ENCODE measurements at regions not wholly inside any gene's neighbourhood (a gene's known extent, or its start where the extent isn't known, plus 50 kb on each side); places are given as distances from the start of the nearest gene placed in this dataset.

GRCh38 chr12:125376422-125376821, 311.2 kb downstream of the AACS start:
- no peak for DNase-seq

DNA sequence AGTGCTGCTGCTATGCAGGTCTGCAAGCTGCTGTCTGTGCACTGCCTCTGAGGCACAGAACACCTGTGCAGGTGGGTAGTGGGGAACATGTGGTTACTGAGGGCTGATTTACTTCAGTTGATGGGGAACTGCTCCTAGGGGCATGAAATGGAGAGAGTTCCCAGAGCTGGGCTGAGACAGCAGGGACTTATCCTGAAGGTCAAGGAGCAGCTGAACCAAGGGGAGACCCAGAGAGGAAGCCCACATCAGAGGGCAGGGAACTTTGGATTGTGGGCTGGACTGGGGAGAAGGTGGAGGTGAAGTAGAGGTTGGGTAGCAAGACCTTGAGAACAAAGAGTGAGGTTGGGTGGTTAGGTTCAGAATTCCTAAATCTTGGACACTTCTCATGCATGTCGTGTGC, 311.9 kb downstream of the AACS start:
- DNase-seq = no peak

DNA sequence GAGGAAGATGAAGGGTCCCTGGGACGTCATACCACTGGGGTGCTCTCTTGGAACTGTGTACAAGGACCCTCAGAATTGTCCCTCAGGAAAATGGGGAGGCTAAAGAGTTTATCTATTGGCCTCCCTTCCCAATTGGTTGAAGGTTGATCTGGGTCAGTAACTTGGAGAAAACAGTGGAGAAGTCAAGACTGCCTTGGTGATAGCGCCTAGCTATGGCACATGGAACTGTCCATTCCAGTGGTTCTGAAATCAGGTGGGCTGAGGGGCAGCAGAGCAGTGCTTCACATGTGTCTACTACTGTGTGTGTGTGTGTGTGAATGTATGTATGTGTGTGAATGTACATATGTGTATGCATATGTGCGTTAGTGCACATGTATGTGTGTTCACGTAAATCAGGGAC, 316.1 kb downstream of the AACS start:
- DNase-seq = no peak

DNA sequence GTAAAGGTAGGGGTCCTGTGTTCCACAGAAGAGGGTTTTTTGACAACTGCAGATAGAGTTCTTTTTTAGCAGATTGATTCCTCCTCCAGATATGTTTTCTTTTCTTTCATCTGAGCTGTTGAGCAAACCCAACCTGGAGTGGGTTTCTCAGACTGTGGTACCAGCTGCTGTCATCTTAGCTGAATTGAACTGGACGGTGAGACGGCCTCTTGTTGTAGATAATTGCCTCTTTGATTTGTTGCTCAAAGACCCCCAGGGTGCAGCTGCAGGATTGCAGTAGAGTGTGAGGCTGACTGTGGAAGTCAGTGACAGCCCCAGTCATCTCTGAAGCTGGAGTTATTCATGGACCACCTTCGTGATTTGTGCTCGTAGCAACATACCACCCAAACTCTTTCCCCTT, 317.7 kb downstream of the AACS start:
- DNase-seq = no peak

GRCh38 chr12:125386652-125387051, 321.4 kb downstream of the AACS start:
- no peak for DNase-seq

DNA sequence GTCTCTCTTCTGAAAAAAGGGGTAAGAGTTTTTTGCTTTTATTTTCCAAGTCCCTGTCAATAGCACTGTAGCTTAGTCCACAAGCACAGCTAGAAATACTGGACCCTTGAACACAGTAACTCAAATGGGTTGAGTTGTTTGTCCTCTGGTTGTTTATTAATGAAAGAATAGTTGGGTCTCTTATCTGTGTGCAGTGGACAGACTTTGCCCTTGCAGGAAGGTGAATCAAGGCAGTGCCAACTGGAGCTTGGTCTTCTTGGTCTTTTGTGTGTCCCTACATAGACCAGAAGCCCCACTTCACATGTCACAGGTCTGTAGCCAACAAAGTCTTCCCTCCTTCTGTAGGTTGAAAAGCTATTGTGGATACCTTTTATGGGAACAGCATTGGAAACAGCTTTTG, 322.0 kb downstream of the AACS start:
- DNase-seq = no peak

DNA sequence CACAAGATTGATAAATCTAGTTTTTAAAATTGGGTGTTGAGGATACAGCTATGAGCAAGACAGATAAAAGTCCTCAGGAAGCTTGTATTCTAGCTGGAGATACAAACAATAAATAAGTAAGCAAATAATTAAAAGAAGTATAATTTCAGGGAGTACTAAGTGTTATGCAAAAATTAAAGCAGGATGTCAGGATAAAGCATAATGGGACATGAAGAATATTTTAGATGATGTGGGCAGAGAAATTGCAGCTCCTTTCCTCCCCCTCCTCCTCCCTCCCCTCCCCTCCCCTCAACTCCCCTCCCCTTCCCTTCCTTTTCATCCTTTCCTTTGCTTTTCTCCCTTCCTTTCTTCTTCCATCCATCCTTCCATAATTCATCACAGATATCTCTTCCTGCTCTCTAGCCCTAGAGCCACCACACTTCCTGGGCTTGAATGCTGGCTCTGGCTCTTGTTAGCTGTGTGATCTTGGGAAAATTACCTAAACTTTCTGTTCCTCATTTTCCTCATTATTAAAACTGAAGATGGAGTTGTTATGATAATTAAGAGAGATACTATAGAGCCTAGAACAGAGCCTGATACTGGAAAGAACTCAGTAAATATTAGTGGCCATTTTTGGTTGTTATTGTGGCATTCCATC, 323.9 kb downstream of the AACS start:
- no peak for DNase-seq

GRCh38 chr12:125393569-125393968, 328.3 kb downstream of the AACS start:
- DNase-seq = no peak

DNA sequence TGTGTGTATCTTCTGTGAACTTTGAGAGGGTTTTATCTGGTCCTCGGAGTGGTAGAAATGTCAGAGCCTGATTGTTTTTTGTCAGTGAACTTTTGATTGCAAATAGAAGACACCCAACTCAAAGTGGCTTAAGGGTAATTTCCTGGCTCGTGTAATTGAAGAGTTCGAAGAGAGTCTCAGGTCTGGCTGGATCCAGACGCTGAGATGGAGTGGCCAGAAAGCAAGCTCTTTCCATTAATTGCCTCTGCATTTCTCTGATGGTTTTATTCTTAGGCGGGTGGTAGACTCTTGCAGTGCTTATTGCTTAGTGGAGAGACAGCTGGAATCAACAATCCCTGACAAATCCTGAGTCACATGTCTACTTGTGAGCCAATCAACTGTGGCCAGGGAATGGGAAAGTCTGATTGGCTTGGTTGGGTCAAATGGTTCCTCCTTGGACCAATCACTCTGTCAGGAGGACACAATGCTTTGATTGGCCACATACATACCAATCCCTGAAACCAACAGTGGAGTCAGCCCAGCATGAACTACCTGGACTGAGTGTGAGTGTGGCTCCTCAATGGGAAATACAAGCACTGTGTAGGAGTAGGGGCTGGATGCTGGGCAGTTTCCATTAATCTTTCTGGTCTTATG, 330.5 kb downstream of the AACS start:
- no peak for DNase-seq

DNA sequence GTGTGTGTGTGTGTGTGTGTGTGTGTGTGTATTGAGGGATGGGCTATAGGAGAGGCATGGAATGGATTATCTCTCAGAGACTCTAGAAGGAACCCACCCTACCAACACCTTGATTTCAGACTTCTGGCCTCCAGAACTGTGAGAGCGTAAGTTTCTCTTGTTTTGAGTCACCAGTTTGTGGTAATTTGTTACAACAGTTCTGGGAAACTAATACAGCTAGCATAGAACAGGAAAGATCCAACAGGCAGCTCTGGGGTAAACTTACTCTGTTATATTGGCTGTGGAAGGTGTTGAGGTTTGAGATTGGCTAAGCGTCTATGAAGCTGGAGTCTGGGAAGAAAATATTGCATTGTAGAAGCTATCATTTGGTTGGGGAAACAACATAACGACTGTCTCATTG, 334.3 kb downstream of the AACS start:
- no peak for DNase-seq

DNA sequence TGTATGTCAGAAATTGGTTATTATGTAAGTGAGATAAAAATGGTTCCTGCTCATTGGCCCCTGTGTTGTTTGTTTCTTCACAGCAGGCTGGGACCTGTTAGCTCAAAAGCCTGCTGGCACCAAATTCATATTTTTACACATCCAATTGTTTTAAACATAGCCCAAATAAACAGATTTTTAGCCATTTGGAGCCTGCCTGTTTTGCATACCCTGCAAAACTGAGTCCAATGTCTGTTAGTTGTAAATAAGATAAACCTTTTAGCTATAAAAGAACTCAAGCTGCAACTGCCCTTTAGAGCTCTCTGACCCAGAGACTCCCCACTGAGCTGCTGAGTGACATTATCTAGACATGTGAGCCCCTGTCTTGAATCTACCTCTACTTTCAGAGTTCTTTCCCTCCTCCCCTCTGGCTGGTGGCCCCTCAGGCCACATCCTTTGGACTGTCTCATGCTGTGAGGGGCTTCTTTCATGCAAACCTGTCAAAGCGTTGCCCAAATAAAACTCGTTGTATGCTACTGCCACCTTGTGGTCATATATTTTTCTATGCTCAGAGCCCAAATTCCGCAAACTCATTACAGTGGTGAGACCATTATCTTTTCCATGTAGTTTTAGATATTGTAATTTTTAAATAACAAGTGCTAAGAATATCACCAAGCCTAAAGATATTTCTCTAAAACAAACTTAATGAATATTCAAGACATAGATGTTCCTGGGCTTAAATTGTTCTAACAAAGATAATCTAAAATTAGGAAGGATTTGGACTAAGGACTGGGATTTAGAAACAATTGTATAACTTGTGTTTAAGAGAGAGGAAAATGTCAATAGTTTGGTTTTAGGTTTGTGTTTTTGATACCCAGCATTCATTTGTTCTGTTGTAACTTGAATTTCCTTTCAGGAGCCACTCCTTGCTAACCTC, 337.9 kb downstream of the AACS start:
- peak; percentile 4 for DNase-seq

GRCh38 chr12:125403843-125404242, 338.6 kb downstream of the AACS start:
- no peak for DNase-seq

GRCh38 chr12:125406131-125406530, 340.9 kb downstream of the AACS start:
- DNase-seq = no peak

DNA sequence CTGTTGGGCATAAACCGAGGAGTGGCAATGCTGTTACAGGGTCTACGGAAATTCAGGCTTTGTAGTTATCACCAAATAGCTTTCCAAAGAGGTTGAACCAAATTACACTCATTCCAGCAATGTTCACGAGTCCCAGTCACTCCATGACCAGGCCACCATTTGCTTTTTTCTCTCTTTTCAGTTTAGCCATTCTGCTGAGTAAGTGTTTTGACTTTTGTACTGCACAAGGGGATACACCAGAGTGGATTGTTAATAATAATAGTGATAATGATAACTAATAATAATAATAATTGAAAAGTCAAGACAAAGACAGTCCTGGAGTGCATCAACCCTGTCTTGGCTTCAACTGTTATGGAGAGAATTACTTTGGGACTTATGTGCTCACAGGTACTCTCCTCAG, 343.5 kb downstream of the AACS start:
- DNase-seq = no peak

GRCh38 chr12:125412506-125412905, 347.3 kb downstream of the AACS start:
- no peak for DNase-seq

DNA sequence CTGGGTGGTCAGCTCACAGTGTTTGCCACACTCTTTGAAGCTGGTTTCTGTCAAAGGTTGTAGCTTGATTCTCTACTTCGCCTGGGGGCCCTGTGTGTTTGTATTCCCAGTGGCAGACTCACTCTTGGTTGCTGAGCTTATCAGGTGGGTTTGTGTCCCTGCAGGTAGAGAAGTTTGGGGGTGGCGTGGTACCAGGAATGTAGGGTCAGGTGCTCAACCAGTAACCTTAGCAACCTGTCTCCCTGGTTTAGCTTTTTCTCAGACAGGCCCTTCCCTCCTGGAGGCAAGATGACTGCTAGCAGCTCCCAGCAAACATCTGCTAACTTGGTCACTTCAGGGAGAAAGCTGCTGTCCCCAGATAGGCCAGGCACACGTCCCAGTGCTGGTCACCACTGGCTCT, 352.2 kb downstream of the AACS start:
- DNase-seq = no peak

- DNase-seq = no peak
Measured at GRCh38 chr12:125418902-125419564, 353.8 kb downstream of the AACS start.

- no peak for DNase-seq
Measured at GRCh38 chr12:125424909-125425308, 359.7 kb downstream of the AACS start.

DNA sequence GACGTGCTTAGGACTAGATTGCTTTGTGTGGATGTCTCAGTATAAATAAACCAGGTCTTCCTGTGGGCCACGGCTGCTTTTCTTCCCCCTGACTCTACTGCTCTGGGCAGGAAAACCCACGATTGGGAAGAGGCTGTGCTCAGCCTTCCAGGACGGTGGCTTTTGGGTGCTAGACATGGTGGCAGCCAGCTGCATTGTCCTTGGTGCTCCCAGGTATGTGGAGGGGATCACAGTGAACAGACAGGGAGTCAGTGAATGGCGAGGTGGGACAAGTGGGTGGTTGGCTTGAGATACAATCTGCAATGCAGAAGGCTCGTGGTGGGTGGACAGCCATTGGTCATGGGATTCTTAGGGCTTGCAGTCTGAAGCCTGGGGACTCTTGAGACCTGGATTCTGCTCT, 366.3 kb downstream of the AACS start:
- no peak for DNase-seq

DNA sequence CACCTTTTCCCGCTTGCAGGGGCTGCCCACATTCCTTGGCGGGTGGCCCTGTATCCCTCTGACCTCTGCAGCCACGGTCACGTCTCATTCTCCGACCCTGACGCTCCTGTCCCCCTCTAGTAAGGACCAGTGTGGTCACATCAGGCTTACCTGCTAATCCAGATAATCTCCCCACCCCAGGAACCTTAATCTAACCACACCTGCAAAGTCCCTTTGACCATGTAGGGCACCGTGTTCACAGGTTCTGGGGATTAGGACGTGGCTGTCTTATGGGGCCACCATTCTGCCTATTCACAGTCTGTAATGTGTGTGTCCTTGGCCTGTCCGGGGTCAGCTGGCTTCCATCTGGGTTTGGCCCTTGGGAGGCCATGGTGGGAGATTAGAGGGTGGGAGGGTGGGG, 368.9 kb downstream of the AACS start:
- DNase-seq = no peak

DNA sequence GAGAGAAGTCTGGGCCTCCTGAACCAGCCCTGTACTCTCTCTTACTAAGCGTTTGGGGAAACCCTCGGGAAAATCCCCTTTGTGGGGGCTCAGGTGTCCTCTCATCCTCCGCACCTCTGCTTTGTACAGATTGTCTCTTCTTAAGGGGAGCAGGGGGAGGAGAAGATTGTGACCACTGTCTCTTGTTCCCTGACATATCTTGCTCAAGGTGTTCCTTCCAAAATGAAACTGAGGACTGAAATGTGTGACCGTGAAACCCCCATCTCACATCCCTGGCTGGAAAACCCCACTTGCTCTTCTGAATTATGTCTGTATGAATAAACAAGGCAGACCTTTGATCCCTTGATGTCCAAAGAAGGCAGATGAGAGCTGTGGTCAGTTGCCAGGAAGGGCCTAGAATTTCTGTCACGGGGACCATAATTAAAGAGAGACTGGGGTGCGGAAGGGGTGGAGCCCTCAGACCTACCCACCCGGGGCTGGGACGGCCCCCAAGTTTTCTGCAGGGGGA, 369.8 kb downstream of the AACS start:
- no peak for DNase-seq

- no peak for DNase-seq
Measured at GRCh38 chr12:125435871-125436270, 370.6 kb downstream of the AACS start.

DNA sequence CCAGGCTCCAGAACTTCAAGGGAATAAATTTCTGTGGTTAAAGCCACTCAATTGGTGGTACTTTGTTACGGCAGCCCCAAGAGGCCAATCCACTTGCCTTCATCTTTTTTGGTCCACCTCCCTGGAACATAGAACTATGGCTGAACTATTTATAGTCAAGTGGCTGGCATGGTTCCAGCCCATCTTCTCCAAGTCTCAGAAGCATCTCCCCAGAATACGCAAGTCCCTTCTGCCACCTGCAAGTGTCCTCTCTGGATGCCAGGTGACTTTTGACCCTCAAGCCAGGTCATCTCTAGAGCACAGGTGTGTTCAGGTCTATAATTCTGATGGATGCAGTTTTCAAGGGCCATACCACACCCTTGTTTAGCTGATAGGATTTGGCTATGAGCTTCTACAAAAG, 371.5 kb downstream of the AACS start:
- no peak for DNase-seq

Measured in CD4-positive, alpha-beta T cell treated with Interleukin-17A for 1 hour (primary cell).